ENCODE measurements at regions not wholly inside any gene's neighbourhood (a gene's known extent, or its start where the extent isn't known, plus 50 kb on each side); places are given as distances from the start of the nearest gene placed in this dataset.

DNA sequence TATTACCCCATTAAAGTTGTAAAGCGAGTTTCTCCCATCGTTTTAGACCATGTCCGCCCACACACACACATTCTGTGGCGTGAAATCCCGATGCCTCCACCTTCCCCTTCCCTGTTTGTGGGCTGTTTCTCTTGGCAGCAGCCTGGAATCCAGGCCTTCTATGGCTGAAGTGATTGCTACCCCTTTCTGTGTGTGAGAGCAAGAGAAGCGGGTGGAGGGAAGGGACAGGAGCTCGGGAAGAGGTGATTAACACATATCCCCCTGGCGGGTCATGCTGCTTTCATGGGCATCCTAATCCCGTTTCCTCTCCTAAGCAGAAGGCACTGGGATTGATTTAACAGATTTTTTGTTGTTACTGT, 283.8 kb upstream of the RGMA start:
- FAIRE-seq (no peak), DNase-seq (ENCODE audit: insufficient read length, low spot score) (no peak)
- TF ChIP-seq POLR2A (IDR thresholded peaks at IDR 0.05; ENCODE audit: low read depth, low read length) = no peak

DNA sequence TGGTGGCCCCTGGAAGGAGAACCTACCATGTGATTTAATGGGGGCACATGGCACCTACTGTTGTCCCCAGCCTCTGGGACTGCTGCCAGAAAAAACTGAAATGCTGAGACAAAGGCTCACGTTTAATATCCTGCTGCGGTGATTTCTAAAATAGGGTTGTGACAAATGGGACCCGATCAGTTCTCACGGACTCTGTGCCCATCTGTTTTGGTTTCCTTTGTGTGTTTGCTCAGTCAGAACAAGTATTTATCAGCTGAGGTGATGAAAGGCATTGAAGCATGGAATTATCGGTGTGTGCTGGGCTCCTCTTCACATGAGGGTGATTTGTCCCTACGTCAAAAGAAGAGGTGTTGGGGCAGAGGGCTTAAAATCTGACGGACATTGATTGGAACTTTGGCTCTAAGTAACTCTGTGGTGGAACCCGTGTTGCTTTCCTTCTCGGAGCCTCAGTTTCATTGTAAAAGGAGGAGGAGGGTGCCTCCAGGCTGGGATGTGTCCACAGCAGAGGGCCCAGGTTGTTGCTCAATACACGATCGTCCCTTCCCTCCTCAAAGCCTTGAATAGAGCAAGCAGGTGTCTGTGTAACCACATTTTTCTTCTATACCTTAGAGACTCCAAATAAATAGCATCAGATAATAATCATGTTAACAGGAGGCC, 283.3 kb upstream of the RGMA start:
- no peak for TF ChIP-seq POLR2A (IDR thresholded peaks at IDR 0.05; ENCODE audit: low read depth, low read length)
- DNase-seq (ENCODE audit: insufficient read length, low spot score) (no peak), FAIRE-seq (no peak)

DNA sequence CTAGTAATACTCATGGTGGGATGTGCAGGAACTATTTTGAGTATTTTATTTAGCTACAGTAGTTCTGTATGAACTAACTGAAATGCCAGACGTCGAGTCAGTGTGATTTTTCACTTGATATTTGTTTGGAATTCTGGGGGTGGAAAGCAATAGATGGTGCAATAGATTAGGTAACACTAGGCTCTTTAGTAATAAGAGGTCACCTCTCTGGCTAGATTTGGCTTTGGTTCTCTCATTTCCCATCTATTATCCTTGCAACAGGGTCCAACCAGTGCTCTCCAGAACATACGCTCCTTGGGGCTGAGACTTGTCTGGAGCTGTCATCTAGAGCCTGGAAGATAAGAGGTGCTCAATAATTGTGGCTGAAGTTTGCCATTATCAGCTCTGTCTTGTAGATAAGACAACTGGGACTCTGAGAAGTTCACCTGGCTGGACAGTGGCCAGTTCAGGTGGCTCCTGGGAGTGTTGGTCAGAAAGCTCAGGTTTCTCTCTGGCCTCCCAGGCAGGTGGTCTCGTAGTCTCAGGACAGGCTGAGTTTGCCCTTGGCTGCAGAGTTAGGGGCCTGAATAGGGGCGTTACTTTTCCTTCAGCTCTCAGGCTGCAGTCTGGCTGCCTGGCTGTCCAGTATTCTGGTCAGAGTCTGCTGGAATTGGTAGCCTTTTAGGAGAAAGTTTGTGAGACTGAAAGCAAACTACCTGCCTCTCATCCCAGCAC, 277.5 kb upstream of the RGMA start:
- FAIRE-seq = no peak
- no peak for TF ChIP-seq POLR2A (IDR thresholded peaks at IDR 0.05; ENCODE audit: low read depth, low read length)
- no peak for DNase-seq (ENCODE audit: insufficient read length, low spot score)

DNA sequence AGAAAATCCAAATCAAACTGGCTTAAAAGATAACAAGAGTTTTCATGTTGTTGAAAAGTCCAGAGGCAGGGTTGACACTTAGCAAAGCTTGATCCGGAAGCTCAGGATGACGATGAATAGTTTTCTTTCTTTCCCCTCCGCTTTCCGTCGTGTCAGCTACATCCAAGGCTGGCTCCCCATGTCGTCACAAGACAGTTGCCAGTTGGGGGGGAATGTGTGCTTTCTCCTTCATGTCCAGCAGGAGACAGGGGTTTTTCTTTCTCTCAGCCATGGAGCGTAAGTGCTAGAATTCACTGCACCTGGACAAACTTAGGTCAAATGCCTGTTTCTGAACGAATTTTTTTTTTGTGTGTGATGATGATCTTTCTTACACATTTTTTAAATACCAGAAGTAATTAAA, 273.8 kb upstream of the RGMA start:
- FAIRE-seq (no peak), DNase-seq (ENCODE audit: insufficient read length, low spot score) (no peak)
- no peak for TF ChIP-seq POLR2A (IDR thresholded peaks at IDR 0.05; ENCODE audit: low read depth, low read length)

DNA sequence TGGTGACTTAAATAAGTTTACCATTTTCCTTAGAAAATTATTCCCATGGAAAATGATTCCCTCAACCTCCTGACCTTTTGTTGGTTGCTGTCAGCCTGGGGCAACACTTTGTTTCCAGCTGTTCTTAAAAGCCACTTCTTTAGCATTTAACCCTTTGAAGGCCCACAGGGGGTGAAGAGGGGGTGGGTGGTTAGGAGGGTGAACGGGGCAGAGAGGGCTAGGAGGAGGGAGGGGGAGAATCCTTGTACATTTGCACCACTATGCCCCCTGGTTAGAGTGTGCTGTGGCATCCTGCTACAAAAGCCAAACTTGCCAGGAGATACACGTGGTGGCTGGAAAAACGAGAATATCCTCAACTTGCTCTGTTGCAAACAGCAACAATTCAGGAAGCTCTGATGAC, 273.2 kb upstream of the RGMA start:
- no peak for TF ChIP-seq POLR2A (IDR thresholded peaks at IDR 0.05; ENCODE audit: low read depth, low read length)
- FAIRE-seq (no peak), DNase-seq (ENCODE audit: insufficient read length, low spot score) (no peak)

DNA sequence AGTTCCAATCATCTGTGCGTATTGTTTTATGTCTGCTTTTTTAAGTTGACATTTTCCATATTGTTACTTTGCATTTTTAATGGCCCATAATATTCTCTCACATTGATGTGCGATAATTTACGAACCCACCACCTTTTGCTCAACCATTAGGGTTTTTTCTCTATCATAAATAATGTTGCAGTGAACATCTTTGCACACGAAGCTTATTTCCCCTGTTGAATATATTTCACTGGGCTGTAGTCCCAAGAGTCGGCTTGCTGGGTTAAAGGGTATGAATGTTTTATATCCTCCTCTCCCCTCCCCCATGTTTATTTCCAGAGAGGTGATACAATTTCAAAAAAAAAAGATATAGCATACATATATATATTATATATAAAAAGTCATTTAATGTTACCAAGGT, 272.7 kb upstream of the RGMA start:
- DNase-seq (ENCODE audit: insufficient read length, low spot score) (no peak), FAIRE-seq (no peak)
- no peak for TF ChIP-seq POLR2A (IDR thresholded peaks at IDR 0.05; ENCODE audit: low read depth, low read length)

DNA sequence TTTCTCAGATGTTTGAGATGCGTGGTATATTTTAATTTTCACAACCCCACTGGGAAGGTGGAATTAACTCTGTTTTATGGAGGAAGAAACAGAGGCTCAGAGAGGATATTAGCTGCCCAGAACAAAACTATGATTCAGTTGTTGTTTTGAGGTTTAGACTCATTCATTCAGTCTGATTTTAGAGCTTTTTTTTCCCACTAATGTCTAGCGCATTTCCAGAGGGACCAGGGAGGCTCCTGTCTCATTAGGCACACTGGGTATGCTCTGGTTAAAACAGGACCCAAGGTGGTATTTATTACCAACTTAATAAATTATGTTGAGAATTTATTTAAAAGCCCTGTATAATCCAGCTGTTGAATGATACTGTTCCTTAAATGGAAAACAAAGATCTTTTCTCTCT, 272.0 kb upstream of the RGMA start:
- TF ChIP-seq POLR2A (IDR thresholded peaks at IDR 0.05; ENCODE audit: low read depth, low read length) = no peak
- FAIRE-seq = no peak
- DNase-seq (ENCODE audit: insufficient read length, low spot score) = no peak

DNA sequence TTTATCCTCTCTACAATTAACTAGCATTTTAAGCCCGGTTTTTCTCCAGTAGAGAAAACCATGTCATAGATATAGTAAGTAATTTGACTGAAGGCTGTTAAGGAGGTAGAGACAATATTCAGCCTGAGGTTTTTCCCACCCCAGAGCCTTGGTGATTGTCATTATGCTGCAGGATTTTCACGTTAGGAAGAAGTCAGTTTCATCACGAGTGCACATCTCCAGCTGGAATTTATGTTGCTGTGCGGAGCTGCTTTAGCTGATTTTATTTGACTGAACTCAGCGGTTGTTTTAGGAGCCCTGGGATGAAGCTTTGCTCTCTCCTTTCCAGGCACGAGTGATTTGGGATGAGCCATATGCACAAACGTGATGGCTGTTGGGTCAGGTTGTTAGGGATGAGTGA, 271.3 kb upstream of the RGMA start:
- no peak for TF ChIP-seq POLR2A (IDR thresholded peaks at IDR 0.05; ENCODE audit: low read depth, low read length)
- DNase-seq (ENCODE audit: insufficient read length, low spot score) = no peak
- FAIRE-seq = no peak

DNA sequence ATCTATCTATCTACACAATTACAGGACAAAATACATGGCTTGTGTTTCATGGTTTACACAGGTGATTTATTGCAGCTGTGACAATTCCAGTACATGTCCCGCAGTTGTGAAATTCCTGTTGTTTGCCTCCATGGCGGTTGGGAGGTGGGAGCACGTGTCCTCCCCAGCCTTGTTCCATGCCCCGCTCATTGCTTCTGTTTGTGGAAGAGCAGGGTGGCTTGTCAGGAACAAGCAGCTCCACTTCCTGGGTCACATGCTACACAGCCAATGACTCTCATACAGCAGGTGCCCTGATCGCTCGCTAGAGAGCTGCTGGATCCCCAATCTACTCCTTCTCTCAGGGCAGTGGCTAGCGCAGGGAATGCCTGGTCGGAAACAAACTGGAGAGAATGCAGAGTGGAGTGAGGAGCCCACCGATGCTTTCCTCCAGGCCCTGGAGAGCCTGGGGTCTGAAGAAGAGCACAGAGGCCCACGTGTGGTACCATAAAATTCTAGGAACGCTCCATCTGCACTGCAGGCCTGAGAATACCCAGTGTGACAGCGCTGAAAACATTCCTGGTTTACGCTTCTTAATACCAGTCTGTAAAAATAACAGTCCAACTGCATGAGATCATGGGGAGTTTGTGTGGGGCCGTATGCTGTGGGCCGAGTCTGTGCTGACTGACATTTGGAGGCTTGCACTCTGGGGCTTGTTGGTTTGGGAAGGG, 270.6 kb upstream of the RGMA start:
- DNase-seq (ENCODE audit: insufficient read length, low spot score) (no peak), FAIRE-seq (no peak)
- no peak for TF ChIP-seq POLR2A (IDR thresholded peaks at IDR 0.05; ENCODE audit: low read depth, low read length)

DNA sequence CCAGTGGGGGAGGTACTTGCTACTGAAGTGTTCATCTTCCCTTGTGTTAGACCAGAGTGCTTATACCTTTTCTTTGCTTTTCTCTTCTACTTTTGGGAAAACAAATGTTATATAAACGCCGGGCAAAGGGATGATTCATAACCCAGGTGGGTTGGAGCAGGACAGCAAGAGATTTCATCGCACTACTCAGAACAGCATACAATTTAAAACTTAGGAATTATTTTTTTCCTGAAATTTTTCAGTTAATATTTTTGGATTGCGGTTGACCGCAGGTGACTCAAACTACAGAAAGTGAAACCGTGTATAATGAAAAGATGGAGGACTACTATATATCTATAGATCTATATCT, 270.0 kb upstream of the RGMA start:
- no peak for FAIRE-seq
- no peak for TF ChIP-seq POLR2A (IDR thresholded peaks at IDR 0.05; ENCODE audit: low read depth, low read length)
- DNase-seq (ENCODE audit: insufficient read length, low spot score) = no peak

DNA sequence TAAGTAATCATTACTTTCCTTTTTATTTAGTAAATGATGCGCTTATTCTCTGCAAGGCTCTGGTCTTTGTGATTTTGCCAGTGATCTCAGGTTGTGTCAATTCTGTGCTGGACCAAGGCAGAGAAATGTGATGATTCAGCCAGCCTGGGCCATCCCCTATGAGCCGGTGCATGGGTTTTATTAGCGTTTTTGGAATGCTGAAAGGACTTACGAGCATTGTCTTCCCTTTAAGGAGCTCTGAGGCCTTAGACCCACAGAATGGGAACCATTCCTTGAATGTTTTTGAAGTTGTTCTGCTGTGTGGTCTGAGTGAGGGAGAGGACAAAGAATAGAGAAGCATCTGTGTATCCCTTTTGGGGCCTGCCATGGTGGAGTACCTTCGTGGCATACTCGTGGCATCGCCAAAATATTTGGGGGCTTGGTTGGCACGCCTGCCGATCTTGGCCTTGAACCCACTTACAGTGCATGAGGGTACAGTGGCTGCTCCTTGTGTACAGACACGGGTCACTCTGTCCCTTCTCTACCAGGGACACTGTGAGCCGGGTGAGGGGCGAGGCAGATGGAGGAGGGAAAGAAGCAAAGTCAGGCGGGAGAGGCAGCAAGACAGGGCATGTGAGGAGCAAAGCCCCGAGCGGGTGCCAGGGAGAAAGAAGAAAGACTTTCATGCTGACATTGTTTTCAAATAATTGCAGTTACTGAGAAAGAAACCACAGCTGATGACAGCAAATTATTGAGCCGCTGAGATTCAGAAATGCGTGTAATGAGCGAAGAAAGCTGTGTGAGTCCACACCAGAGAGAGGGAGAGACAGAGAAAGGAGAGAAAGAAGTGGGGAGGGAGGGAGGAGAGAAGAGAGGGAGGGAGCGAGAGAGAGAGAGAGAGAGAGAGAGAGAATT, 269.4 kb upstream of the RGMA start:
- TF ChIP-seq POLR2A (IDR thresholded peaks at IDR 0.05; ENCODE audit: low read depth, low read length) = no peak
- FAIRE-seq = no peak
- no peak for DNase-seq (ENCODE audit: insufficient read length, low spot score)

DNA sequence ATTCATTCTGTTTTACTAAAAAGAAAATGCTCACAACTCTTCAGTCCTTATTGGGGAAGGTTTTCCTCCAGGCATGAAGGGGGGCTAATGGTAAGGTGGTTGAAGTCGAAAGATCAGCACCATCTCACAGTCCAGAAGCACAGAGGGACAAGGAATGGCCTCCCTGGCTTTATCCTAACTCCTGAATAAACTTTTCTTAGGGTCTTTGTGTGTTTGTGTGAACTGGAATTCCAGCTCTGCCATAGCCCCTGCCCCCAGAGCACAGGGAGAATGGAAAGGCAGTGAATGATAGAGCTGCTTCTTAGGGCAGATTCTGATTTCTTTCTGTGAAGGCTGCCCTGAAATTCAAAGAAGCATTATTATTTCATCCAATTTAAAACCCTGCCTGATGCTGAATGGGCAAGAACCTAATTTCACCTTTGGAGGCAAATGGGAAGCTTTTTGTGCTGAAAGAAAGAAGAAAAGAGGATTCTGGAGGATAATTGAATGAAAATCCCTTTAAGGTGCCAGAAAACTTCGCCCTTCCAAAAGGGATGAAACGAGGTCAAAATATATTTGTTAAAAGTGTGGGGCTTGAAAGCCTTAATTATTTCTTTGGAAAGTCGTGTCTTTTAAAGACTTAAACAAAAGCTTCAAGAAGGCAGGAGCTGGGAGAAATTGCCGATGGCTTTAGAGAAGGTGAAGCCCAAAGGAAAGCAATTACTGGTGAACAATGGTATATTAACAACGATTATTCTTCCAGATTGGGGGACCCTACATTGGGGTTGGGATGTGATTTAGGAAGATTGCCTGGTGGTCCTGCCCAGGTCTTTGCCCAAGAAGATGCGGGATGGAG, 259.9 kb upstream of the RGMA start:
- no peak for TF ChIP-seq POLR2A (IDR thresholded peaks at IDR 0.05; ENCODE audit: low read depth, low read length)
- DNase-seq (ENCODE audit: insufficient read length, low spot score) (no peak), FAIRE-seq (no peak)

DNA sequence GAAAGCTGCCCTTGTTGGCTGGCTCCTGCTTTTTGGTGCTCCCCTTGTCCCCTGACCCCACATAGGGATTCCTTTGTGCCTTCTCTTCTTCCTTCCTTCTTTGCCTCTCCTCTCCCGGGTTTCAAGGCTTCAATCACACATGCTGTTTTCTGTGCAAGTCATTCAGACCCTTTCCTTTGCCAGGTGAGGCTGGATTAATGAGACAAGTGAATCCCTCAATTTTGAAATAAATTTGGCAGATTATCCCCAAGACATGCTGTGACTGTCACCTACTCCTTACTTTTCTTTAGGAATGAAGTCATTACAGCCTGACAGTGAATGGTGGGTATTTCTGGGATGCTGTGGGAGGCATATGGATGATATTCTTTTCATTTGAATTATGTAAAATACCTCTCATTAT, 259.0 kb upstream of the RGMA start:
- no peak for FAIRE-seq
- DNase-seq (ENCODE audit: insufficient read length, low spot score) = no peak
- TF ChIP-seq POLR2A (IDR thresholded peaks at IDR 0.05; ENCODE audit: low read depth, low read length) = no peak

Data from H54 (cell line).